ENCODE measurements at regions not wholly inside any gene's neighbourhood (a gene's known extent, or its start where the extent isn't known, plus 50 kb on each side); places are given as distances from the start of the nearest gene placed in this dataset.

DNA sequence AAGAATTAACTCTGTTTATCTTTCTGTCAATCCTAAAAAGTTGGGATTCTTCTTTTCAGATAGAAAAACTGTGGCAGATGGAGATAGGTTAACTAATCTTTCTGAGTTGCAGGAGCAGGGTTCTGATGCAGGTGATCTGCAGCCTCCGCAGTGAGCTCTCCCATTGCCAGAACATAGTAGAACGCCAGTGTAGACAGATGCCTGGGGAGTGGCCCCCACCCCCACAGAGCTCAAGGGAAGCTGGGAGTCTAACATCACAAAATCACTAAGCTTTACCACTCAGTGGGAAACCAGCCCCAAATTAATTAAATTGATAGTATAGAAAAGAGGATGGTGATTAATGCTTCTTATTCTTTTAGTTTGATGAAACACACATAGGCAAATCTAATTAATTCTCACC, 295.0 kb upstream of the ATP10A start:
- TF ChIP-seq, protein P1, sequence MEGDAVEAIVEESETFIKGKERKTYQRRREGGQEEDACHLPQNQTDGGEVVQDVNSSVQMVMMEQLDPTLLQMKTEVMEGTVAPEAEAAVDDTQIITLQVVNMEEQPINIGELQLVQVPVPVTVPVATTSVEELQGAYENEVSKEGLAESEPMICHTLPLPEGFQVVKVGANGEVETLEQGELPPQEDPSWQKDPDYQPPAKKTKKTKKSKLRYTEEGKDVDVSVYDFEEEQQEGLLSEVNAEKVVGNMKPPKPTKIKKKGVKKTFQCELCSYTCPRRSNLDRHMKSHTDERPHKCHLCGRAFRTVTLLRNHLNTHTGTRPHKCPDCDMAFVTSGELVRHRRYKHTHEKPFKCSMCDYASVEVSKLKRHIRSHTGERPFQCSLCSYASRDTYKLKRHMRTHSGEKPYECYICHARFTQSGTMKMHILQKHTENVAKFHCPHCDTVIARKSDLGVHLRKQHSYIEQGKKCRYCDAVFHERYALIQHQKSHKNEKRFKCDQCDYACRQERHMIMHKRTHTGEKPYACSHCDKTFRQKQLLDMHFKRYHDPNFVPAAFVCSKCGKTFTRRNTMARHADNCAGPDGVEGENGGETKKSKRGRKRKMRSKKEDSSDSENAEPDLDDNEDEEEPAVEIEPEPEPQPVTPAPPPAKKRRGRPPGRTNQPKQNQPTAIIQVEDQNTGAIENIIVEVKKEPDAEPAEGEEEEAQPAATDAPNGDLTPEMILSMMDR (IDR thresholded peaks at IDR 0.05) = no peak
- TF ChIP-seq EP300 (IDR thresholded peaks at IDR 0.05) (no peak), POLR2A (IDR thresholded peaks at IDR 0.05) (no peak)
